ACC112 (cell line): ENCODE measurements at regions not wholly inside any gene's neighbourhood (a gene's known extent, or its start where the extent isn't known, plus 50 kb on each side); places are given as distances from the start of the nearest gene placed in this dataset.

Experiments used
- H2AFZ ChIP-seq: fragments of 200-600 bp; sonication (generic); one replicate; pipeline ENCODE4 v1.6.0; 2017; ENCODE audit warnings: antibody characterized with exemption, low read length; ENCODE audit not compliant: unreplicated experiment
- H3K27ac ChIP-seq: fragments of 200-600 bp; sonication (generic); 2 replicates; pipeline ENCODE4 v1.5.1; 2014; ENCODE audit warnings: low read depth, mild to moderate bottlenecking, antibody characterized with exemption, low read length, moderate library complexity
- H3K27me3 ChIP-seq: fragments of 200-600 bp; sonication (generic); 2 replicates; pipeline ENCODE4 v1.6.1; 2014; ENCODE audit warnings: mild to moderate bottlenecking, antibody characterized with exemption, low read length, moderate library complexity, mixed read lengths; ENCODE audit not compliant: insufficient read depth
- H3K36me3 ChIP-seq: fragments of 200-600 bp; sonication (generic); 2 replicates; pipeline ENCODE4 v1.6.1; 2016; ENCODE audit warnings: mild to moderate bottlenecking, antibody characterized with exemption, low read length, moderate library complexity, mixed read lengths; ENCODE audit not compliant: insufficient read depth
- H3K4me1 ChIP-seq: fragments of 200-600 bp; sonication (generic); one replicate; pipeline ENCODE4 v1.6.1; 2016; ENCODE audit warnings: low read length, mixed read lengths; ENCODE audit not compliant: insufficient read depth, unreplicated experiment, control insufficient read depth
- H3K4me3 ChIP-seq: fragments of 200-600 bp; sonication (generic); 2 replicates; pipeline ENCODE4 v1.5.1; 2014; ENCODE audit warnings: mild to moderate bottlenecking, low read depth, low read length
- H3K79me2 ChIP-seq: fragments of 200-600 bp; sonication (generic); one replicate; pipeline ENCODE4 v1.6.0; 2016; ENCODE audit warnings: low read length; ENCODE audit not compliant: control insufficient read depth, unreplicated experiment, insufficient read depth

GRCh38 chr6:126603410-126603809, 263.5 kb downstream of the CENPW start:
- H3K79me2 ChIP-seq = no peaks in the 10 kb centered on the region
- H3K27ac ChIP-seq = no peak overlapping the region
- H3K4me3 ChIP-seq = no peak overlapping the region
- peaks cover 11% of the 10 kb centered on the region for H3K4me1 ChIP-seq
- no peaks in the 10 kb centered on the region for H3K36me3 ChIP-seq
- no peak overlapping the region for H2AFZ ChIP-seq
- 0 out of 2 replicates have a peak, but pooled peaks cover 3% of the 10 kb centered on the region for H3K27me3 ChIP-seq

- Histone ChIP-seq H3K27me3 (0 out of 2 replicates have a peak, but pooled peaks cover 3% of the 10 kb centered on the region), H3K36me3 (no peaks in the 10 kb centered on the region), H3K27ac (no peak overlapping the region), H3K4me3 (no peak overlapping the region), H3K4me1 (peaks cover 9% of the 10 kb centered on the region), H3K79me2 (no peaks in the 10 kb centered on the region), H2AFZ (no peak overlapping the region)
Measured at GRCh38 chr6:126605089-126605488, 265.2 kb downstream of the CENPW start.

DNA sequence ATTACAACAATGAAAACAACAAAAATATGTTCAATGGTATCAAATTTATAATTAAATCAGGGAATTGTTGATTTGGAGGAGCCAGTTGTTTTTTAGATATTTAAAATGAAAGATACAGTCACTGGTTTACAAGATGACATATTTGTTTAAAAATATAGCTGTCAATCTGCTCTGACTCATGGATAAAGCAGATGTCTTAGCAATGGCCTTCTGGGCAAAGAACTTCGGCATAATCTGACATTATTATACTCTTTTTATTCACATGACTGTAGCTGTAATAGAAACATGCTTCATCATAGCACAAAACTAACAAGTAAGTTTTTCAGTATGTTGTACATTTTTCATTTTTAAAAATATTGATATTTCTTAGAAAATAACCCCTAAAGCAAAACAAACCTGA, 267.4 kb downstream of the CENPW start:
- Histone ChIP-seq H3K4me3 (no peak overlapping the region), H3K27me3 (0 out of 2 replicates have a peak, but pooled peaks cover 3% of the 10 kb centered on the region), H3K4me1 (no peaks in the 10 kb centered on the region), H3K27ac (no peak overlapping the region), H3K36me3 (no peaks in the 10 kb centered on the region), H3K79me2 (no peaks in the 10 kb centered on the region), H2AFZ (no peak overlapping the region)

GRCh38 chr6:126608681-126609080, 268.8 kb downstream of the CENPW start:
- Histone ChIP-seq H3K27ac (no peak overlapping the region), H2AFZ (no peak overlapping the region), H3K4me1 (no peaks in the 10 kb centered on the region), H3K27me3 (no peaks in the 10 kb centered on the region), H3K4me3 (no peak overlapping the region), H3K79me2 (no peaks in the 10 kb centered on the region), H3K36me3 (no peaks in the 10 kb centered on the region)

GRCh38 chr6:126614642-126615504, 275.0 kb downstream of the CENPW start:
- no peak overlapping the region for H2AFZ ChIP-seq
- no peaks in the 10 kb centered on the region for H3K4me1 ChIP-seq
- no peak overlapping the region for H3K4me3 ChIP-seq
- no peaks in the 10 kb centered on the region for H3K36me3 ChIP-seq
- H3K27ac ChIP-seq = no peak overlapping the region
- 0 out of 2 replicates have a peak, but pooled peaks cover 8% of the 10 kb centered on the region for H3K27me3 ChIP-seq
- no peaks in the 10 kb centered on the region for H3K79me2 ChIP-seq

- H2AFZ ChIP-seq = no peak overlapping the region
- H3K4me3 ChIP-seq = no peak overlapping the region
- no peaks in the 10 kb centered on the region for H3K79me2 ChIP-seq
- H3K36me3 ChIP-seq = no peaks in the 10 kb centered on the region
- H3K4me1 ChIP-seq = no peaks in the 10 kb centered on the region
- H3K27me3 ChIP-seq = 0 out of 2 replicates have a peak, but pooled peaks cover 8% of the 10 kb centered on the region
- no peak overlapping the region for H3K27ac ChIP-seq
Measured at GRCh38 chr6:126616866-126617265, 277.0 kb downstream of the CENPW start.

DNA sequence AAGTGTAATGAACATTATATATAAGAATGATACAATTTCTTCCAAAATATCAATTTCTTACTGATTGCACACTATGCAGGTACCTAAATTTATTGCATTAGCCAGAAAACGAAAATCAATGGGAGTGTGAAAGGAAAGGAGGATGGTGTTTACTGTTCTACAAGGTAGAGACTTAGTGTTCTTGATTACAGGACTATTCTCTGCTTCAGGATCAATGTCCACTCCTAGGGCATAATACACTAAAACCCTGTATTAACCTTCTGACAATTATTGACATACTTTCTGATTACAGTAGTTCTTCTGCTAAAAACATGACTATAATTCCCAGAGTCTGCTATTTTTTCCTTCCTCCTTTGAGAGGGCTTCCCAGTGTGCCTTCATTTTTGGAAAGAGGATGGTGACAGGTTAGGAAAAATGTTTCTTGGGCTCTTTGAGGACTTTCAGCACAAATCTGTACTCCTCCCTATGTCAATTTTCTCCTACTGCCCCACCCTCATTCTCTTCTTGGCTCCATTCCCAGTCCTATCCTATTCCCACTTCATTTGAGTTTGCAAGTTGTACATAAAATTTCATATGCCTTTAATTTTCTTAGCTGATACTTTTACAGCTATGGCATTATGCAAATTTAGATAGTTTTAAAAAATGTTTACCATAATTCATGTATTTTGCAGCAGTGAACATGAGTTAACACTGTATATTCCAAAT, 278.9 kb downstream of the CENPW start:
- no peak overlapping the region for H3K27ac ChIP-seq
- no peaks in the 10 kb centered on the region for H3K79me2 ChIP-seq
- no peak overlapping the region for H3K4me3 ChIP-seq
- H2AFZ ChIP-seq = no peak overlapping the region
- no peaks in the 10 kb centered on the region for H3K36me3 ChIP-seq
- no peaks in the 10 kb centered on the region for H3K4me1 ChIP-seq
- 0 out of 2 replicates have a peak, but pooled peaks cover 8% of the 10 kb centered on the region for H3K27me3 ChIP-seq

GRCh38 chr6:126620719-126621118, 280.8 kb downstream of the CENPW start:
- H2AFZ ChIP-seq = no peak overlapping the region

DNA sequence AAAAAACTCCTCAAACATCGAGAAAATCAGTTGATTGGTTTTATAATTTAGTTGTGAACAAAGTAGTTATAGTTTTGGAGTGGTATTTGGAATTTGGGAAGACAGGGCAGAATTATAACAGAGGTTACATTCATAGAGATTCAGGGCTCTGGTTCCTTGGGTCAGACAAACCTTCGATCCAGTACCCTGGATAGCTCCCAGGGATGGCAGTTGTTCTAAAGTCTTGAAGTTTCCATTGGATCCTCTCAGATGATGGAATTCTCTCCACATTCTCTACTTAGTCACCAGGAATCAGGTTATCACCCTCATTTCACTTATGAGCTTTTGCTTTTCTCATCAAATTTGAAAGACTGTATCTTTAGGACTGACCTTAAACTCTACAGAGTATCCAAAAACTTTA, 285.1 kb downstream of the CENPW start:
- H3K4me1 ChIP-seq = no peaks in the 10 kb centered on the region
- H2AFZ ChIP-seq = no peak overlapping the region
- H3K27ac ChIP-seq = no peak overlapping the region
- H3K4me3 ChIP-seq = no peak overlapping the region
- no peaks in the 10 kb centered on the region for H3K79me2 ChIP-seq
- H3K36me3 ChIP-seq = no peaks in the 10 kb centered on the region
- H3K27me3 ChIP-seq = no peaks in the 10 kb centered on the region

More at GRCh38 chr6:126620719-126621118, 280.8 kb downstream of the CENPW start:
- 0 out of 2 replicates have a peak, but pooled peaks cover 8% of the 10 kb centered on the region for H3K27me3 ChIP-seq
- H3K4me3 ChIP-seq = no peak overlapping the region
- no peaks in the 10 kb centered on the region for H3K4me1 ChIP-seq
- H3K27ac ChIP-seq = no peak overlapping the region
- H3K79me2 ChIP-seq = no peaks in the 10 kb centered on the region
- no peaks in the 10 kb centered on the region for H3K36me3 ChIP-seq

- Histone ChIP-seq H3K4me1 (peaks cover 6% of the 10 kb centered on the region), H3K27me3 (no peaks in the 10 kb centered on the region), H3K27ac (no peak overlapping the region), H2AFZ (no peak overlapping the region), H3K79me2 (no peaks in the 10 kb centered on the region), H3K4me3 (no peak overlapping the region), H3K36me3 (no peaks in the 10 kb centered on the region)
Measured at GRCh38 chr6:126628125-126628524, 288.2 kb downstream of the CENPW start.
